Skeletal muscle tissue (tissue), 3 donors: ENCODE measurements at regions not wholly inside any gene's neighbourhood (a gene's known extent, or its start where the extent isn't known, plus 50 kb on each side); places are given as distances from the start of the nearest gene placed in this dataset.

Experiments used
- H3K27ac ChIP-seq: one replicate; pipeline ENCODE4 v1.7.0; 2013; ENCODE audit warnings: mild to moderate bottlenecking, low read depth, low read length, inconsistent platforms
- H3K27me3 ChIP-seq, 3 donors: one replicate each; pipeline ENCODE4 v1.7.0; 2013; ENCODE audit warnings: low read length in 3 of 3; ENCODE audit not compliant: control insufficient read depth in 3 of 3, insufficient read depth in 3 of 3
- H3K36me3 ChIP-seq, 3 donors: one replicate each; pipeline ENCODE4 v1.7.0; 2013; ENCODE audit warnings: low read length in 3 of 3; ENCODE audit not compliant: control insufficient read depth in 3 of 3, insufficient read depth in 3 of 3
- H3K4me1 ChIP-seq, 3 donors: one replicate each; pipeline ENCODE4 v1.7.0; 2013; ENCODE audit warnings: low read length in 3 of 3, mild to moderate bottlenecking in 3 of 3; ENCODE audit not compliant: control insufficient read depth in 3 of 3, insufficient read depth in 3 of 3
- H3K4me3 ChIP-seq, 3 donors: one replicate each; pipeline ENCODE4 v1.7.0; 2013; ENCODE audit warnings: low read length in 3 of 3
- H3K9ac ChIP-seq, 3 donors: one replicate each; pipeline ENCODE4 v1.7.0; 2013; ENCODE audit warnings: low read length in 3 of 3, mild to moderate bottlenecking in 3 of 3, moderate library complexity in 2 of 3, low read depth in 1 of 3
- H3K9me3 ChIP-seq, 3 donors: one replicate each; pipeline ENCODE4 v1.7.0; 2013; ENCODE audit warnings: low read length in 3 of 3; ENCODE audit not compliant: control insufficient read depth in 3 of 3
- donor health status: Osteomylitis.

- no peak overlapping the region for H3K4me3 ChIP-seq
- H3K9ac ChIP-seq, result no peak overlapping the region
- no peak overlapping the region for H3K27ac ChIP-seq
- peaks cover 7 to 12% (median 11%) of the 10 kb centered on the region in 3 donors for H3K4me1 ChIP-seq
- H3K9me3 ChIP-seq, result no peaks in the 10 kb centered on the region
- H3K36me3 ChIP-seq, result no peaks in the 10 kb centered on the region
- H3K27me3 ChIP-seq, result peaks cover 8 to 43% (median 38%) of the 10 kb centered on the region in 3 donors
These were observed 160.9 kb downstream of the TRIM29 start for GRCh38 chr11:119976805-119977560.

- Histone ChIP-seq H3K4me3 (no peak overlapping the region), H3K9me3 (no peaks in the 10 kb centered on the region), H3K27me3 (peaks cover 8 to 38% (median 32%) of the 10 kb centered on the region in 3 donors), H3K4me1 (peaks cover 7 to 12% (median 11%) of the 10 kb centered on the region in 3 donors), H3K36me3 (no peaks in the 10 kb centered on the region), H3K27ac (no peak overlapping the region), H3K9ac (peak overlapping the region in 1 of 3 donors; percentile 25)
These were observed 162.3 kb downstream of the TRIM29 start for GRCh38 chr11:119975561-119976152.

- Histone ChIP-seq H3K9ac (no peak overlapping the region), H3K27ac (no peak overlapping the region), H3K4me1 (peaks cover 7 to 12% (median 11%) of the 10 kb centered on the region in 3 donors), H3K36me3 (no peaks in the 10 kb centered on the region), H3K4me3 (no peak overlapping the region), H3K27me3 (peaks cover 8 to 36% (median 33%) of the 10 kb centered on the region in 3 donors), H3K9me3 (no peaks in the 10 kb centered on the region)
These were observed 163.4 kb downstream of the TRIM29 start for GRCh38 chr11:119974467-119974866.

- H3K27me3 ChIP-seq, result peaks cover 8 to 33% (median 32%) of the 10 kb centered on the region in 3 donors
- H3K9ac ChIP-seq, result no peak overlapping the region
- no peaks in the 10 kb centered on the region for H3K36me3 ChIP-seq
- no peak overlapping the region for H3K27ac ChIP-seq
- H3K9me3 ChIP-seq, result no peaks in the 10 kb centered on the region
- no peak overlapping the region for H3K4me3 ChIP-seq
- peaks cover 7 to 12% (median 11%) of the 10 kb centered on the region in 3 donors for H3K4me1 ChIP-seq
These were observed 163.9 kb downstream of the TRIM29 start for GRCh38 chr11:119974051-119974450.

GRCh38 chr11:119972281-119972680, 165.6 kb downstream of the TRIM29 start:
- H3K4me1 ChIP-seq, result peaks cover 7 to 12% (median 11%) of the 10 kb centered on the region in 3 donors
- no peaks in the 10 kb centered on the region for H3K9me3 ChIP-seq
- no peak overlapping the region for H3K27ac ChIP-seq
- no peak overlapping the region for H3K4me3 ChIP-seq
- H3K27me3 ChIP-seq, result peaks cover 8 to 20% (median 19%) of the 10 kb centered on the region in 3 donors
- H3K9ac ChIP-seq, result no peak overlapping the region
- H3K36me3 ChIP-seq, result no peaks in the 10 kb centered on the region

GRCh38 chr11:119970555-119971304, 167.2 kb downstream of the TRIM29 start:
- Histone ChIP-seq H3K9ac (no peak overlapping the region), H3K36me3 (no peaks in the 10 kb centered on the region), H3K9me3 (no peaks in the 10 kb centered on the region), H3K27ac (no peak overlapping the region), H3K4me1 (peaks cover 4 to 9% (median 6%) of the 10 kb centered on the region in 3 donors), H3K27me3 (peaks cover 3 to 12% (median 12%) of the 10 kb centered on the region in 3 donors), H3K4me3 (no peak overlapping the region)

GRCh38 chr11:119964136-119965025, 173.5 kb downstream of the TRIM29 start:
- Histone ChIP-seq H3K27me3 (peaks cover 0 to 2% (median 0%) of the 10 kb centered on the region in 3 donors), H3K36me3 (no peaks in the 10 kb centered on the region), H3K4me3 (no peak overlapping the region), H3K27ac (no peak overlapping the region), H3K9ac (no peak overlapping the region), H3K9me3 (no peaks in the 10 kb centered on the region), H3K4me1 (peaks cover 4 to 8% (median 7%) of the 10 kb centered on the region in 3 donors)

GRCh38 chr11:119957951-119958350, 180.0 kb downstream of the TRIM29 start:
- Histone ChIP-seq H3K36me3 (no peaks in the 10 kb centered on the region), H3K4me1 (no peaks in the 10 kb centered on the region), H3K9ac (no peak overlapping the region), H3K4me3 (no peak overlapping the region), H3K9me3 (no peaks in the 10 kb centered on the region), H3K27me3 (peaks cover 0 to 7% (median 0%) of the 10 kb centered on the region in 3 donors), H3K27ac (no peak overlapping the region)

GRCh38 chr11:119952441-119952840, 185.5 kb downstream of the TRIM29 start:
- Histone ChIP-seq H3K4me3 (no peak overlapping the region), H3K9ac (no peak overlapping the region), H3K27ac (no peak overlapping the region), H3K9me3 (no peaks in the 10 kb centered on the region), H3K36me3 (no peaks in the 10 kb centered on the region), H3K4me1 (no peaks in the 10 kb centered on the region), H3K27me3 (peaks cover 0 to 8% (median 0%) of the 10 kb centered on the region in 3 donors)
